ENCODE measurements at regions not wholly inside any gene's neighbourhood (a gene's known extent, or its start where the extent isn't known, plus 50 kb on each side); places are given as distances from the start of the nearest gene placed in this dataset.

DNA sequence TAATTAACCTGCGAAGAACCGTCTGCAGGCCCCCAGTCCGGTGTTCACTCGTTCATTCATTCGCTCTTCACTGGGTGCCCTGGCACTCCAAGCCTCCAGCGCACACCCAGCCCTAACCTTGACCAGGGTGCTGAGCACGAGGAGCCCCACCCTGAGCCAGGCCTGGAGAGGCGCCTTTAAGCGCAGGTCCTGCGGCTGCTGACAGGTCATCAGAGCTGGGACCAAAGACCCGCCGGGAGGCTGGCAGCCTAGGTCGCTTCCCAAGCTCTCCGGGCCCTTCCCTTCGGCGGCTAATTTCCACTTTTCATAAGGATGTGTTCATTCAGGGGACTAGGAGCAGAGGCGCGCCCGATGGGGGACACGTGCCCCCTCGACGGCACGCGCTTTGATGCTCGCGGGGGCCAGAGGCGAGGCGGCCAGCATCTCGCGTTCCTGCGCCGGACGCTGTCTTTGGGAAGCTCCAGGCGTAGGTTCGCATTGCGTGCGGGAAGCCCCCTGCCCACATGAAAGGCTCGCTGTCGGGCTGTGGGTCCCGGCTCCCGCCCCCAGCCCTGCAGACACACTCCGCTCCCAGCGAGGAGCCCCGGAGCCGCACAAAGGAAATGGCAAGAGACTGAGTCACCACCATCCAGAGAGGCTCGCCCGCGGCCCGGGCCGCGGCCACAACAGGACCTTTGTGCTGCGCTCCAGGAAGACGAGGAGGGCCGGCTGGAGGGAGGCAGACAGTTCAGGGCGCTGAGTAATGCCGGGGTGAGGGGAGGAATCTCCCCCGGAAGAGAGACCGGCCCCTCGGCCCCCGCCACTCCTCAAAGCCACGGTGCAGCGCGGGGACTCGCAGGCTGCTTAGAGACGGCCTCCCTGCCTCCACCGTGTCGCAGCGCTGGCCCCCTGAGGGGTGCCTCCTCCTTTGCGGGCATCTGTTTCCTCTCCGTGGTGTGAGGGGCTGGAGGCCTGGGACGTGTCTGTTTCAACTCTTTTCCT is 266.4 kb upstream of the HES1 start:
- no peak for TF ChIP-seq POLR2A (IDR thresholded peaks at IDR 0.05)
- TF ChIP-seq, protein P1, sequence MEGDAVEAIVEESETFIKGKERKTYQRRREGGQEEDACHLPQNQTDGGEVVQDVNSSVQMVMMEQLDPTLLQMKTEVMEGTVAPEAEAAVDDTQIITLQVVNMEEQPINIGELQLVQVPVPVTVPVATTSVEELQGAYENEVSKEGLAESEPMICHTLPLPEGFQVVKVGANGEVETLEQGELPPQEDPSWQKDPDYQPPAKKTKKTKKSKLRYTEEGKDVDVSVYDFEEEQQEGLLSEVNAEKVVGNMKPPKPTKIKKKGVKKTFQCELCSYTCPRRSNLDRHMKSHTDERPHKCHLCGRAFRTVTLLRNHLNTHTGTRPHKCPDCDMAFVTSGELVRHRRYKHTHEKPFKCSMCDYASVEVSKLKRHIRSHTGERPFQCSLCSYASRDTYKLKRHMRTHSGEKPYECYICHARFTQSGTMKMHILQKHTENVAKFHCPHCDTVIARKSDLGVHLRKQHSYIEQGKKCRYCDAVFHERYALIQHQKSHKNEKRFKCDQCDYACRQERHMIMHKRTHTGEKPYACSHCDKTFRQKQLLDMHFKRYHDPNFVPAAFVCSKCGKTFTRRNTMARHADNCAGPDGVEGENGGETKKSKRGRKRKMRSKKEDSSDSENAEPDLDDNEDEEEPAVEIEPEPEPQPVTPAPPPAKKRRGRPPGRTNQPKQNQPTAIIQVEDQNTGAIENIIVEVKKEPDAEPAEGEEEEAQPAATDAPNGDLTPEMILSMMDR (IDR thresholded peaks at IDR 0.05): no peak
- intact Hi-C loops (cut with DNase I; ENCODE audit: low total_unique reads): no loop called here
- 60 to 61% methylated on average over 31 to 71 of the region's 71 CpGs for WGBS, 2 donors
- H3K36me3 ChIP-seq (ENCODE audit: low read depth, missing control alignments): no peaks in the 10 kb centered on the region
- no peaks in the 10 kb centered on the region for H3K9me3 ChIP-seq
- H3K27me3 ChIP-seq: no peaks in the 10 kb centered on the region
- DNase-seq: no peak
- H3K27ac ChIP-seq: no peak overlapping the region
- peaks cover 8% of the 10 kb centered on the region for H3K4me1 ChIP-seq
- peak overlapping the region; percentile 1 to 5 for H3K4me3 ChIP-seq

DNA sequence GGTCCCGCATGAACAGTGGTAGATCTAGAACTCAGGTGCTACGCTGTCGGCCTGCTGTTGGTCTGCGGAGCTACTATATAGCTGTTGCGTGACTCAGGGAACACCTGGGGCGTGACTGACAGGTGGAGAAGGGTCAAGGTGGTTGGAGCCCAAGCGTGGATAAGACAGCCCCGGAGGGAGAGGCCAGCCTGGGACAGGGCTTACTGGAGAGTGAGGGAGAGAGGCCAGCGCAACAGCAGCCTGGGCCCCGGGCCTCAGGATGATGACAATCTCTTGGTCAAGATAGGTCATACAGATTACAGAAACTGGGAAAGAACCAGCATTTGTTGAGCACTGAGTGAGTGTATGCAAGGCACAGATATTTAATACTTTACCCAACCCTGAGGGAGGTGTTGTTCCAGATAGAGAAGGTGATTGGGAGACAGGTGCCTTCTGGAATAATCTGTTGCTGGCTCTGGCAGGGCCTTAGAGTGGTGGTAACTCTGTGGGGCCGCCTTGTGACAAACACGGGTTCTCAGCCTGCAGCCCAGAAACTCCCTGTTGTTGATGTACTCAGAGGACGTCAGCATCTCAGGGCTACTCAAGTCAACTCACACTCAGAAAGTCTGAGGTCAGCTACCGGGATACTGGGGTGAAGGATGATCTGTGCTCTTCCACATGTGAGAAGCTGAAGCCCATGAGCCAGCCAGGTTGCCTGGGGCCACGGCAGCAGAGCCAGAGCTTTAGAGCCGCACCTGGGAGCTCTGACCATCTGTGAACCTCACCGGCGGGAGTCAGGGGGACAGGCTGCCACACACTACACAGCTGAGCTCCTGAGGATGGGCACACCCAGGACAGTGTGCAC is 265.4 kb upstream of the HES1 start:
- Histone ChIP-seq H3K4me1 (peaks cover 5% of the 10 kb centered on the region), H3K9me3 (no peaks in the 10 kb centered on the region), H3K36me3 (ENCODE audit: low read depth, missing control alignments) (no peaks in the 10 kb centered on the region), H3K27ac (no peak overlapping the region), H3K27me3 (no peaks in the 10 kb centered on the region), H3K4me3 (no peak overlapping the region)
- TF ChIP-seq, protein P1 (IDR thresholded peaks at IDR 0.05): no peak
- no peak for TF ChIP-seq POLR2A (IDR thresholded peaks at IDR 0.05)
- no peak for DNase-seq
- 63 to 71% methylated on average over 15 to 18 of the region's 18 CpGs for WGBS, 2 donors
- intact Hi-C loops (cut with DNase I; ENCODE audit: low total_unique reads): no loop called here

DNA sequence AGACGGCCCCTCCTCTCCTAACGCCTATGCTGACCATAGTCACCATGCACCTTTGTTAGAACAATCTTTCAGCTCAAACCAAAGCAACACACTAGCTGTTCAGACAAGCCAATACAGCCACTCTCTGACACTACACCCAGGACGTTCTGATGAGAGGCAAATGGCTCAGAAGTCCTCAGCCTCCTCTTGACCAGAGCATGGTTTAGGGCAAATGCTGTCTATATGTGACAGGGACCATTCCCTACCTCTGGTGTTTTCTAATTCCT is 264.8 kb upstream of the HES1 start:
- Histone ChIP-seq H3K27me3 (no peaks in the 10 kb centered on the region), H3K27ac (no peak overlapping the region), H3K9me3 (no peaks in the 10 kb centered on the region), H3K4me1 (peaks cover 5% of the 10 kb centered on the region), H3K36me3 (ENCODE audit: low read depth, missing control alignments) (no peaks in the 10 kb centered on the region), H3K4me3 (no peak overlapping the region)
- DNase-seq: no peak
- no peak for TF ChIP-seq POLR2A (IDR thresholded peaks at IDR 0.05)
- TF ChIP-seq, protein P1 (IDR thresholded peaks at IDR 0.05): no peak
- WGBS, 2 donors: 50 to 61% methylated on average over 3 of the region's 3 CpGs
- intact Hi-C loops (cut with DNase I; ENCODE audit: low total_unique reads): no loop called here

DNA sequence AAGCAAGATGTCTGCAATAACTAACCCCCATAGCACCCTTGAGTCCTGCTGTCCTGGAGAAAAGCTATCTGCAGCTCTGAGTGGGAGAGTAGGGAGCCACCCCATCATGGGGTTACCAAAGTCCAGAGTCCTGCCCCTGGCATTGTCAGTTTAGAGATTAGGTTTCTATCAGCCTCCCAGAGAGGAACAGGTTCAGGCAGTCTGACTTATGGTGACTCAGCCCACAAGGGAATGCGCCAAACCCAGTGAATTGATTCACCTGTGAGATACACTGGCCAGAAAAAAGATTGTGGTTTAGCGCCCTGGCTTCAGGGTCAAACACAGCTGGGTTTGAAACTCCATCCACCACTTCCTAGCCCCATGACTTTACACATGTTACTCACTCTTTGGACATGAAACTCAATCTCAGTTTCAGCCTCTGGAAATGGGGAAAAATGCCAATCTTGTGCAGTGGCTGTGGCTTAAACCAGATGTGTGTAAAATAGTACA is 263.6 kb upstream of the HES1 start:
- Histone ChIP-seq H3K9me3 (no peaks in the 10 kb centered on the region), H3K27me3 (no peaks in the 10 kb centered on the region), H3K4me3 (no peak overlapping the region), H3K4me1 (peaks cover 5% of the 10 kb centered on the region), H3K36me3 (ENCODE audit: low read depth, missing control alignments) (no peaks in the 10 kb centered on the region), H3K27ac (no peak overlapping the region)
- DNase-seq: no peak
- TF ChIP-seq POLR2A (IDR thresholded peaks at IDR 0.05): no peak
- TF ChIP-seq, protein P1 (IDR thresholded peaks at IDR 0.05): no peak
- intact Hi-C loops (cut with DNase I; ENCODE audit: low total_unique reads): no loop called here
- 46 to 89% methylated on average over 2 of the region's 2 CpGs for WGBS, 2 donors
